ENCODE measurements at regions not wholly inside any gene's neighbourhood (a gene's known extent, or its start where the extent isn't known, plus 50 kb on each side); places are given as distances from the start of the nearest gene placed in this dataset.
"Not testable (repeated sequence)": the region's sequence is repeated elsewhere in the genome, so short reads cannot be mapped to it uniquely, and the experiment has no call there.

GRCh38 chr2:91497129-91498064 is 2805.9 kb downstream of the RPIA start:
- not testable (repeated sequence) for DNase-seq (ENCODE audit: low spot score)

GRCh38 chr2:91498065-91498449 is 2806.6 kb downstream of the RPIA start:
- not testable (repeated sequence) for DNase-seq (ENCODE audit: low spot score)

DNA sequence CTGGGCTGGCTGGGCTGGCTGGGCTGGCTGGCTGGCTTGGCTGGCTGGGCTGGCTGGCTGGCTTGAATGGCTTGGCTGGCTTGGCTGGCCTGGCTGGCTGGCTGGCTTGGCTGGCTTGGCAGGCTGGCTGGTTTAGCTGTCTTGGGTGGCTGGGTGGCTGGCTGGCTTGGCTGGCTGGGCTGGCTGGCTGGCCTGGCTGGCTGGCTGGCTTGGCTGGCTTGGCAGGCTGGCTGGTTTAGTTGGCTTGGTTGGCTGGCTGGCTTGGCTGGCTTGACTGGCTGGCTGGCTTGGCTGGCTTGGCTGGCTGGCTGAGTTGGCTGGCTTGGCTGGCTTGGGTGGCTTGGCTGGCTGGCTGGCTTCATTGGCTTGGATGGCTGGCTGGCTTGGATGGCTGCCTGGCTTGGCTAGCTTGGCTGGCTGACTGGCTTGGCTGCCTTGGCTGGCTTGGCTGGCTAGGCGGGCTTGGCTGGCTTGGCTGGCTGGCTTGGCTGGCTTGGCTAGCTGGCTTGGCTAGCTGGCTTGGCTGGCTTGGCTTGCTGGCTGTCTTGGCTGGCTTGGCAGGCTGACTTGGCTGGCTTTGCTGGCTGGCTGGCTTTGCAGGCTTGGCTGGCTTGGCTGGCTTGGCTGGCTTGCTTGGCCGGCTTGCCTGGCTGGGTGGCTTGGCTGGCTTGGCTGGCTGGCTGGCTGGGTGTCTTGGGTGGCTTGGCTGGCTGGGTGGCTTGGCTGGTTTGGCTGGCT is 2807.2 kb downstream of the RPIA start:
- not testable (repeated sequence) for DNase-seq (ENCODE audit: low spot score)

DNA sequence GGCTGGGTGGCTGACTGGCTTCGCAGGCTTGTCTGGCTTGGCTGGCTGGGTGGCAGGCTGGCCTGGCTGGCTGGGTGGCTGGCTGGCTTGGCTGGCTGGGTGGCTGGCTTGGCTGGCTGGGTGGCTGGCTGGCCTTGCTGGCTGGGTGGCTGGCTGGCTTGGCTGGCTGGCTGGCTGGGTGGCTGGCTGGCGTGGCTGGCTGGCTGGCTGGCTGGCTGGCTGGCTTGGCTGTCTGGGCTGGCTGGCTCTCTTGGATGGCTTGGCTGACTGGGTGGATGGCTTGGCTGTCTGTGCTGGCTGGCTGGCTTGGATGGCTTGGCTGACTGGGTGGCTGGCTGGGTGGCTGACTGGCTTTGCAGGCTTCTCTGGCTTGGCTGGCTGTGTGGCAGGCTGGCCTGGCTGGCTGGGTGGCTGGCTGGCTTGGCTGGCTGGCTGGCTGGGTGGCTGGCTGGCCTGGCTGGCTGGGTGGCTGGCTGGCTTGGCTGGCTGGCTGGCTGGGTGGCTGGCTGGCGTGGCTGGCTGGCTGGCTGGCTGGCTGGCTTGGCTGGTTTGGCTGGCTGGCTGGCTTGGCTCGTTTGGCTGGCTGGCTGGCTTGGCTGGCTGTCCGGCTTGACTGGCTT is 2808.1 kb downstream of the RPIA start:
- DNase-seq (ENCODE audit: low spot score) = not testable (repeated sequence)

DNA sequence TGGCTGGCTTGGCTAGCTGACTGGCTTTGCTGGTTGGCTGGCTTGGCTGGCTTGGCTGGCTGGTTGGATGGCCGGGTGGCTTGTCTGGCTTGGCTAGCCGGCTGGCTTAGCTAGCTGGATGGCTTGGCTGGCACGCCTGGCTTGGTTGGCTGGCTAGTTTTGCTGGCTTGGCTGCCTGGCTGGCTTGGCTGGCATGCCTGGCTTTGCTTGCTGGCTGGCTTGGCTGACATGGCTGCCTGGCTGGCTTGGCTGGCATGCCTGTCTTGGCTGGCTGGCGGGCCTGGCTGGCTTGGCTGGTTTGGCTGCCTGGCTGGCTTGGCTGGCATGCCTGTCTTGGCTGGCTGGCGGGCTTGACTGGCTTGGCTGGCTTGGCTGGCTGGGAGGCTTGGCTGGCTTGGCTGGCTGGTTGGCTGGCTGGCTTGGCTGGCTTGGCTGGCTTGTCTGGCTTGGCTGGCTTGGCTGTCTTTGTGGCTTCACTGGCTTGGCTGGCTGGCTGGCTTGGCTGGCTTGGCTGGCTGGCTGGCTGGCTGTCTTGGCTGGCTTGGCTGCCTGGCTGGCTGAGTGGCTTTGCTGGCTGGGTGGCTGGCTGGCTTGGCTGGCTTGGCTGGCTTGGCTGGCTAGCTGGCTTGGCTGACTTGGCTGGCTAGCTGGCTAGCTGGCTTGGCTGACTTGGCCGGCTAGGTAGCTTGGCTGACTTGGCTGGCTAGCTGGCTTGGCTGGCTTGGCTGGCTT is 2808.9 kb downstream of the RPIA start:
- not testable (repeated sequence) for DNase-seq (ENCODE audit: low spot score)

GRCh38 chr2:91500978-91501310 is 2809.5 kb downstream of the RPIA start:
- not testable (repeated sequence) for DNase-seq (ENCODE audit: low spot score)

DNA sequence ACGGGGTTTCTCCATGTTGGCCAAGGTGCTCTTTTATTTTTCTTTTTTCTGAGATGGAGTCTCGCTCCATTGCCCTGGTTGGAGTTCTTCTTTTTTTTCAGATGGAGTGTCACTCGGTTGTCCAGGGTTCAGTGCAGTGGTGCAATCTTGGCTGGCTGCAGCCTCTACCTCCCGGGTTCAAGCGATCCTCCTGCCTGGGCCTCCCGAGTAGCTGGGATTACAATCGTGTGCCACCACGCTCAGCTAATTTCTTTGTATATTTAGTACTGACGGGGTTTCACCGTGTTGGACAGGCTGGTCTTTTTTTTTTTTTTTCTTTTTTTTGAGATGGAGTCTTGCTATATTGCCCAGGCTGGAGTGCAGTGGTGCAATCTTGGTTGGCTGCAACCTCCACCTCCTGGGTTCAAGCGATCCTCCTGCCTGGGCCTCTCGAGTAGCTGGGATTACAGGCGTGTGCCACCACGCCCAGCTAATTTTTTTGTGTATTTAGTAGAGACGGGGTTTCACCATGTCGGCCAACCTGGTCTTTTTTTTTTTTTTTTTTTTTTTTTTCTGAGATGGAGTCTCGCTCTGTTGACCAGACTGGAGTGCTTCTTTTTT is 2810.1 kb downstream of the RPIA start:
- DNase-seq (ENCODE audit: low spot score) = not testable (repeated sequence)

GRCh38 chr2:91503572-91503958 is 2812.1 kb downstream of the RPIA start:
- DNase-seq (ENCODE audit: low spot score) = not testable (repeated sequence)

DNA sequence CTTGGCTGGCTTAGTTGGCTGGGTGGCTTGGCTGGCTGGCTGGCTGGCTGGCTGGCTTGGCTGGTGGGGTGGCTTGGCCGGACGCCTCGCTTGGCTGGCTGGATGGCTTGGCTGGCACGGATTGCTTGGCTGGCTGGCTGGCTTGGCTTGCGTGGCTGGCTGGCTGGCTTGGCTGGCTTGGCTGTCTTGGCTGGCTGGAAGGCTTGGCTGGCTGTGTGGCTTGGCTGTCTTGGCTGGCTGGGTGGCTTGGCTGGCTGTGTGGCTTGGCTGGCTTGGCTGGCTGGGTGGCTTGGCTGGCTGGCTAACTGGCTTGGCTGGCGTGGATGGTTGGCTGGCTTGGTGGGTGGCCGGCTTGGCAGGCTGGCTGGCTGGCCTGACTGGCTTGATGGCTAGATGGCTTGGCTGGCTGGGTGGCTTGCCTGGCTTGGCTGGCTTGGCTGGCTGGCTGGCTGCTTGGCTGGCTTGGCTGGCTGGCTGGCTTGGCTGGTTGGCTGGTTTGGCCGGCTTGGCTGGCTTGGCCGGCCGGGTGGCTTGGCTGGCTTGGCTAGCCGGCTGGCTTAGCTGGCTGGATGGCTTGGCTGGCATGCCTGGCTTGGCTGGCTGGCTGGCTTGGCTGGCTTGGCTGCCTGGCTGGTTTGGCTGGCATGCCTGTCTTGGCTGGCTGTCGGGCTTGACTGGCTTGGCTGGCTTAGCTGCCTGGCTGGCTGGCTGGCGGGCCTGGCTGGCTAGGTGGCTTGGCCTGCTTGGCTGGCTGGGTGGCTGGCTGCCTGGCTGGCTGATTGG is 2812.7 kb downstream of the RPIA start:
- not testable (repeated sequence) for DNase-seq (ENCODE audit: low spot score)

DNA sequence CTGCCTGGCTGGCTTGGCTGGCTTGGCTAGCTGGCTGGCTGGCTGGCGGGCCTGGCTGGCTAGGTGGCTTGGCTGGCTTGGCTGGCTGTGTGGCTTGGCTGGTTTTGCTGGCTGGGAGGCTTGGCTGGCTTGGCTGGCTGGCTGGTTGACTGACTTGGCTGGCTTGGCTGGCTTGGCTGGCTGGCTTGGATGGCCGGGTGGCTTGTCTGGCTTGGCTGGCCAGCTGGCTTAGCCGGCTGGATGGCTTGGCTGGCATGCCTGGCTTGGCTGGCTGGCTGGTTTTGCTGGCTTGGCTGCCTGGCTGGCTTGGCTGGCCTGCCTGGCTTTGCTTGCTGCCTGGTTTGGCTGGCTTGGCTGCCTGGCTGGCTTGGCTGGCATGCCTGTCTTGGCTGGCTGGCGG is 2817.3 kb downstream of the RPIA start:
- DNase-seq (ENCODE audit: low spot score) = not testable (repeated sequence)

DNA sequence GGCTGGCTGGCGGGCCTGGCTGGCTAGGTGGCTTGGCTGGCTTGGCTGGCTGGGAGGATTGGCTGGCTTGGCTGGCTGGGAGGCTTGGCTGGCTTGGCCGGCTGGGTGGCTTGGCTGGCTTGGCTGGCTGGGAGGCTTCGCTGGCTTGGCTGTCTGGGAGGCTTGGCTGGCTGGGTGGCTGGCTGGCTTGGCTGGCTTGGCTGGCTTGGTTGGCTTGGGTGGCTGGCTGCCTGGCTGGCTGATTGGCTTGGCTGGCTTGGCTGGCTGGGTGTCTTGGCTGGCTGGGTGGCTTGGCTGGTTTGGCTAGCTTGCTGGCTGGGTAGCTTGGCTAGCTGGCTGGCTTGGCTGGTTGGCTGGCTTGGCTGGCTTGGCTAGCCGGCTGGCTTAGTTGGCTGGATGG is 2817.8 kb downstream of the RPIA start:
- not testable (repeated sequence) for DNase-seq (ENCODE audit: low spot score)

DNA sequence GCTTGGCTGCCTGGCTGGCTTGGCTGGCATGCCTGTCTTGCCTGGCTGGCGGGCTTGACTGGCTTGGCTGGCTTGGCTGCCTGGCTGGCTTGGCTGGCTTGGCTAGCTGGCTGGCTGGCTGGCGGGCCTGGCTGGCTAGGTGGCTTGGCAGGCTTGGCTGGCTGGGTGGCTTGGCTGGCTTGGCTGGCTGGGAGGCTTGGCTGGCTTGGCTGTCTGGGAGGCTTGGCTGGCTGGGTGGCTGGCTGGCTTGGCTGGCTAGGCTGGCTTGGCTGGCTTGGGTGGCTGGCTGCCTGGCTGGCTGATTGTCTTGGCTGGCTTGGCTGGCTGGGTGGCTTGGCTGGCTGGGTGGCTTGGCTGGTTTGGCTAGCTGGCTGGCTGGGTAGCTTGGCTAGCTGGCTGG is 2819.7 kb downstream of the RPIA start:
- DNase-seq (ENCODE audit: low spot score) = not testable (repeated sequence)

DNA sequence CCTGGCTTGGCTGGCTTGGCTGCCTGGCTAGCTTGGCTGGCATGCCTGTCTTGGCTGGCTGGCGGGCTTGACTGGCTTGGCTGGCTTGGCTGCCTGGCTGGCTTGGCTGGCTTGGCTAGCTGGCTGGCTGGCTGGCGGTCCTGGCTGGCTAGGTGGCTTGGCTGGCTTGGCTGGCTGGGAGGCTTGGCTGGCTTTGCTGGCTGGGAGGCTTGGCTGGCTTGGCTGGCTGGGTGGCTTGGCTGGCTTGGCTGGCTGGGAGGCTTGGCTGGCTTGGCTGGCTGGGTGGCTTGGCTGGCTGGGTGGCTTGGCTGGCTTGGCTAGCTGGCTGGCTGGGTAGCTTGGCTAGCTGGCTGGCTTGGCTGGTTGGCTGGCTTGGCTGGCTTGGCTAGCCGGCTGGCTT is 2824.5 kb downstream of the RPIA start:
- DNase-seq (ENCODE audit: low spot score) = not testable (repeated sequence)

DNA sequence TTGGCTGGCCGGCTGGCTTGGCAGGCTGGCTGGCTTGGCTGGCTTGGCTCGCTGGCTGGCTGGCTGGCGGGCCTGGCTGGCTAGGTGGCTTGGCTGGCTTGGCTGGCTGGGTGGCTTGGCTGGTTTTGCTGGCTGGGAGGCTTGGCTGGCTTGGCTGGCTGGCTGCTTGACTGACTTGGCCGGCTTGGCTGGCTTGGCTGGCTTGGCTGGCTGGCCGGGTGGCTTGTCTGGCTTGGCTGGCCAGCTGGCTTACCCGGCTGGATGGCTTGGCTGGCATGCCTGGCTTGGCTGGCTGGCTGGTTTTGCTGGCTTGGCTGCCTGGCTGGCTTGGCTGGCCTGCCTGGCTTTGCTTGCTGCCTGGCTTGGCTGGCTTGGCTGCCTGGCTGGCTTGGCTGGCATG is 2825.2 kb downstream of the RPIA start:
- DNase-seq (ENCODE audit: low spot score) = not testable (repeated sequence)

DNA sequence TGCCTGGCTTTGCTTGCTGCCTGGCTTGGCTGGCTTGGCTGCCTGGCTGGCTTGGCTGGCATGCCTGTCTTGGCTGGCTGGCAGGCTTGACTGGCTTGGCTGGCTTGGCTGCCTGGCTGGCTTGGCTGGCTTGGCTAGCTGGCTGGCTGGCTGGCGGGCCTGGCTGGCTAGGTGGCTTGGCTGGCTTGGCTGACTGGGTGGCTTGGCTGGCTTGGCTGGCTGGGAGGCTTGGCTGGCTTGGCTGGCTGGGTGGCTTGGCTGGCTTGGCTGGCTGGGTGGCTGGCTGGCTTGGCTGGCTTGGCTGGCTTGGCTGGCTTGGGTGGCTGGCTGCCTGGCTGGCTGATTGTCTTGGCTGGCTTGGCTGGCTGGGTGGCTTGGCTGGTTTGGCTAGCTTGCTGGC is 2826.4 kb downstream of the RPIA start:
- DNase-seq (ENCODE audit: low spot score) = not testable (repeated sequence)

DNA sequence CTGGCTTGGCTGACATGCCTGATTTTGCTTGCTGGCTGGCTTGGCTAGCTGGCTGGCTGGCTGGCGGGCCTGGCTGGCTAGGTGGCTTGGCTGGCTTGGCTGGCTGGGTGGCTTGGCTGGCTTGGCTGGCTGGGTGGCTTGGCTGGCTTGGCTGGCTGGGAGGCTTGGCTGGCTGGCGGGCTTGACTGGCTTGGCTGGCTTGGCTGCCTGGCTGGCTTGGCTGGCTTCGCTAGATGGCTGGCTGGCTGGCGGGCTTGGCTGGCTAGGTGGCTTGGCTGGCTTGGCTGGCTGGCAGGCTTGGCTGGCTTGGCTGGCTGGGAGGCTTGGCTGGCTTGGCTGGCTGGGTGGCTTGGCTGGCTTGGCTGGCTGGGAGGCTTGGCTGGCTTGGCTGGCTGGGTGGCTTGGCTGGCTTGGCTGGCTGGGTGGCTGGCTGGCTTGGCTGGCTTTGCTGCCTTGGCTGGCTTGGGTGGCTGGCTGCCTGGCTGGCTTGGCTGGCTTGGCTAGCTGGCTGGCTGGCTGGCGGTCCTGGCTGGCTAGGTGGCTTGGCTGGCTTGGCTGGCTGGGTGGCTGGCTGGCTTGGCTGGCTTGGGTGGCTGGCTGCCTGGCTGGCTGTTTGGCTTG is 2827.0 kb downstream of the RPIA start:
- not testable (repeated sequence) for DNase-seq (ENCODE audit: low spot score)

GRCh38 chr2:91519359-91519758 is 2827.9 kb downstream of the RPIA start:
- not testable (repeated sequence) for DNase-seq (ENCODE audit: low spot score)

DNA sequence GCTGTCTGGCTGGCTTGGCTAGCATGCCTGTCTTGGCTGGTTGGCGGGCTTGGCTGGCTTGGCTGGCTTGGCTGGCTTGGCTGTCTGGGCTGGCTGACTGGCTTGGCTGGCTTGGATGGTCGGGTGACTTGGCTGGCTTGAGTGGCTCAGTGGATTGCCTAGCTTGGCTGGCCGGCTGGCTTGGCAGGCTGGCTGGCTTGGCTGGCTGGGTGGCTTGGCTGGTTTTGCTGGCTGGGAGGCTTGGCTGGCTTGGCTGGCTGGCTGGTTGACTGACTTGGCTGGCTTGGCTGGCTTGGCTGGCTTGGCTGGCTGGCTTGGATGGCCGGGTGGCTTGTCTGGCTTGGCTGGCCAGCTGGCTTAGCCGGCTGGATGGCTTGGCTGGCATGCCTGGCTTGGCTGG is 2828.4 kb downstream of the RPIA start:
- DNase-seq (ENCODE audit: low spot score) = not testable (repeated sequence)

- not testable (repeated sequence) for DNase-seq (ENCODE audit: low spot score)
Observed at GRCh38 chr2:91520523-91520922, 2829.1 kb downstream of the RPIA start.

GRCh38 chr2:91520972-91521535 is 2829.6 kb downstream of the RPIA start:
- not testable (repeated sequence) for DNase-seq (ENCODE audit: low spot score)
